ENCODE measurements at regions not wholly inside any gene's neighbourhood (a gene's known extent, or its start where the extent isn't known, plus 50 kb on each side); places are given as distances from the start of the nearest gene placed in this dataset.
A peak's percentile ranks its signal among the peaks of the same experiment; 100 is the strongest.

DNA sequence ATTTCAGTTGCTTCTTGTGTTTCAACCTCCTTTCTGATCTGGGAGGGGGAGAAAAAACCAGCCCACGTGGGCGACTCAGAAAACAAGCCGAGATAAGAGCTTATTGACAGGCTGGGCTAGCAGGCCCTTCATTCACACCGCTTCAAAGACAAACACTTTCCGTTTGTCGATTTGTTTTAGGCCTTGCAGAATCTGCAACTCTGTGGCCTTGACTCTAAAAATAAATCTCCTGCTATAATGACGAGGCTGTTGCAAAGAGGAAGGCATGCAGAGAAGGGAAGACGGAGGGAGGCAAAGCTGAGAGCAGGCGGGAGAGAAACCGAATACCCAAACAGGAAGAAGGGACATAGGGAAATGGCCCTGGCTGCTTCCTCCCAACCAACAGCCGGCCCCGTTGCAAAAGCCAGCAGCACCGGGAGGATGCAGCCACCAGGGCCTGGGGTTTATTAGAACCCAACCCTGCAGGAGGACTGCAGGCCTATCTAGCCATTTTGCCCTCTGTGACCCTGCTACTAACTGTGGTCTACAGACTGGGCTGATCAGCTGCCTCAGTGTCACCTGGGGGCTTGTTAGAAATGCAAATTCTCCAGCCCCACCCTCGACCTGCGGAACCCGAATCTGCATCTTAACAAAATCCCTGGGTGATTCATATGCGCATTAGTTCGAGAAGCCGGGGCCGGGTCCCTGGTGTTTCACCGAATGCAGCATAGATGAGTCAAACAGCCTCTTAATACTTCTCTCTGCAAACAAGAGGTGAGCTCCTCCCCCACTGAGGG lies 325.5 kb downstream of the BCOR start (continued):
- TF ChIP-seq PRPF4 (IDR thresholded peaks at IDR 0.05; ENCODE audit: insufficient read depth, low read depth, low read length, poor library complexity, severe bottlenecking) = no peak
- TF ChIP-seq LEF1 (IDR thresholded peaks at IDR 0.05) = peak; percentile 31; the same call in 1 of the 2 replicates
- peak; percentile 61 for TF ChIP-seq MYC (IDR thresholded peaks at IDR 0.05; ENCODE audit: low read depth, low read length)
- TF ChIP-seq MYC (CRISPR knock-in tag; IDR thresholded peaks at IDR 0.05; ENCODE audit: borderline replicate concordance, low read depth) = no peak
- TF ChIP-seq, protein P1, sequence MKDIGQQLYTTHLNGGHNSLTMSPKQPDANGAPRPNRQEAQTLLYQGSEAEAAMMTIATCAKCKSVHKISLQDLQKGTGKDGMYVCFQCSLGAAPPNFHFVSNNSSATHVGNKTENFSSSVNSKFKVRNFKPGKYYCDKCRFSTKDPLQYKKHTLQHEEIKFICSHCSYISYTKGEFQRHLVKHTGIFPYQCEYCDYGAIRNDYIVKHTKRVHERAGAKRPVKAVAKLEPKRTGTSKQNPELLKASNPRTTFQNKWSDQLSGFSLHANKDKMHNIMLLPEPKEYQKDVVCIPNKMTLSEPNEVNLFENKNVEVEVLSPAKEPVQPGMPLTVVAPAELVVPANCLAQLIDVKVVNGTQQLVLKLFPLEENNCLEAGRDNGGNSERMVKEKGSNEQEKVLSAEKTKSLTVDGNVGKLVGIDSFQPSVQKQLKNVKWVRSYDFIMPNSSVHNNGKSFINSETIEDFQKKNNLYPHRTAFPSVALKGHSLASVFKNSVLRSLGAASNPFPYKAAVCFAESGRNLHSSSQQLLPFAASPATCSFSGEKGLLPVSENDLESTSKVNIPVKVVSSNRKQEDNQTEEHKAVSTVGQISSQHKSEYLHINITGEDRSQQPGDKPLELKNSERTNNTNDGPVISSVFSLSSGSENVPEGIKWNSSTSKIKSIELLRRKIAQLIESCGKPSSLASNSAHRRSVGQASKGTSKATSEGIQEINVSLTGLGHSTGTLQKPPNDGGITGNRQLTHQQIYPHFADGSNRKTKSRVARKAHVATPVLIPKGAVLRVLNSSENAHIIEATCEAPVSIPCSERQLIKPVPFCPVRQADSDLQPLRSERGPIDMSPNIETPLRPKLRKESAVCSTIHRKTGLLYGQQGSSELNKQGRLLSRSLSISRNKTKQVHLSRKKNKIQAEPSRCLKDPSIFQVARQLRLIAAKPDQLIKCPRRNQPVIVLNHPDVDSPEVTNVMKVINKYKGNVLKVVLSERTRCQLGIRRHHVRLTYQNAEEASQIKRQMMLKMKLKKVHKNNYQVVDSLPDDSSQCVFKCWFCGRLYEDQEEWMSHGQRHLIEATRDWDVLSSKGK (CRISPR knock-in tag; IDR thresholded peaks at IDR 0.05) = no peak
- TF ChIP-seq NONO (IDR thresholded peaks at IDR 0.05; ENCODE audit: low read depth in 2 of 2, low read length in 1 of 2) = no peak
- TF ChIP-seq RAD51 (IDR thresholded peaks at IDR 0.05; ENCODE audit: borderline replicate concordance, low read depth) = peak; percentile 47; the same call in 1 of the 2 replicates
- TF ChIP-seq ZNF124 (CRISPR knock-in tag; IDR thresholded peaks at IDR 0.05) = no peak
- TF ChIP-seq ZNF23 (CRISPR knock-in tag; IDR thresholded peaks at IDR 0.05) = no peak
- no peak for TF ChIP-seq RBM14 (IDR thresholded peaks at IDR 0.05; ENCODE audit: borderline replicate concordance, insufficient read depth, low read depth, low read length)
- TF ChIP-seq ZNF561 (CRISPR knock-in tag; conservative IDR thresholded peaks at IDR 0.05) = no peak
- TF ChIP-seq SRSF9 (IDR thresholded peaks at IDR 0.05; ENCODE audit: borderline replicate concordance, low read depth, low read length) = no peak
- no peak for TF ChIP-seq ARNT (IDR thresholded peaks at IDR 0.05)
- no peak for TF ChIP-seq YY1 (IDR thresholded peaks at IDR 0.05; ENCODE audit: borderline replicate concordance in 1 of 3, control insufficient read depth in 1 of 3, extremely low read depth in 1 of 3, insufficient read depth in 3 of 3, insufficient read length in 1 of 3, insufficient replicate concordance in 2 of 3, low read depth in 1 of 3, low read length in 2 of 3)
- TF ChIP-seq ZBTB7A (IDR thresholded peaks at IDR 0.05; ENCODE audit: borderline replicate concordance, control insufficient read depth, low read depth, low read length) = no peak
- TF ChIP-seq MEIS2 (IDR thresholded peaks at IDR 0.05; ENCODE audit: partially characterized antibody) = peak; percentile 29
- TF ChIP-seq ARID1B (IDR thresholded peaks at IDR 0.05) = no peak
- TF ChIP-seq SIRT6 (IDR thresholded peaks at IDR 0.05; ENCODE audit: low read depth, low read length) = no peak
- TF ChIP-seq HDAC8 (tag; IDR thresholded peaks at IDR 0.05) = no peak
- no peak for TF ChIP-seq PURB (CRISPR knock-in tag; IDR thresholded peaks at IDR 0.05; ENCODE audit: low read depth)
- TF ChIP-seq ELF1 (tag; IDR thresholded peaks at IDR 0.05) = peak; percentile 54; the same call in 1 of the 2 replicates
- TF ChIP-seq, protein P2, sequence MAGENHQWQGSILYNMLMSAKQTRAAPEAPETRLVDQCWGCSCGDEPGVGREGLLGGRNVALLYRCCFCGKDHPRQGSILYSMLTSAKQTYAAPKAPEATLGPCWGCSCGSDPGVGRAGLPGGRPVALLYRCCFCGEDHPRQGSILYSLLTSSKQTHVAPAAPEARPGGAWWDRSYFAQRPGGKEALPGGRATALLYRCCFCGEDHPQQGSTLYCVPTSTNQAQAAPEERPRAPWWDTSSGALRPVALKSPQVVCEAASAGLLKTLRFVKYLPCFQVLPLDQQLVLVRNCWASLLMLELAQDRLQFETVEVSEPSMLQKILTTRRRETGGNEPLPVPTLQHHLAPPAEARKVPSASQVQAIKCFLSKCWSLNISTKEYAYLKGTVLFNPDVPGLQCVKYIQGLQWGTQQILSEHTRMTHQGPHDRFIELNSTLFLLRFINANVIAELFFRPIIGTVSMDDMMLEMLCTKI (IDR thresholded peaks at IDR 0.05; ENCODE audit: partially characterized antibody) = no peak
